Peyer's patch (tissue), 4 donors: ENCODE measurements at regions not wholly inside any gene's neighbourhood (a gene's known extent, or its start where the extent isn't known, plus 50 kb on each side); places are given as distances from the start of the nearest gene placed in this dataset.

Experiments used
- DNase-seq, 3 donors: peaks; one replicate each; pipeline ENCODE4 v3.0.0-alpha.2; 2017 to 2019
- H3K27ac ChIP-seq, 4 donors: fragments of 200-600 bp; sonication (generic); one replicate each; pipeline ENCODE4 v1.5.1; 2016 to 2019
- H3K27me3 ChIP-seq, 2 donors: fragments of 200-600 bp; sonication (generic); one replicate each; pipeline ENCODE4 v1.5.1; 2019
- H3K36me3 ChIP-seq, 3 donors: fragments of 200-600 bp; sonication (generic); one replicate each; pipeline ENCODE4 v1.5.1; 2016 to 2019
- H3K4me1 ChIP-seq, 4 donors: fragments of 200-600 bp; sonication (generic); one replicate each; pipeline ENCODE4 v1.5.1; 2016 to 2019
- H3K4me3 ChIP-seq, 4 donors: fragments of 200-600 bp; sonication (generic); 1 replicate in 3 of 4; 2 replicates in 1 of 4; pipeline ENCODE4 v1.5.1; 2016 to 2019; ENCODE audit warnings: mild to moderate bottlenecking in 1 of 4
- H3K9me3 ChIP-seq, 4 donors: fragments of 200-600 bp; sonication (generic); one replicate each; pipeline ENCODE4 v1.5.1; 2016 to 2019; ENCODE audit warnings: mild to moderate bottlenecking in 1 of 4
- CTCF ChIP-seq, 6 experiments: fragments of 450-650 bp in 4 of 6; fragments of 200-600 bp in 2 of 6; sonication (generic) in 1 of 6; IDR thresholded peaks; one replicate each; pipeline ENCODE4 v1.5.1; 2017 to 2019; ENCODE audit warnings: antibody characterized with exemption in 6 of 6, mild to moderate bottlenecking in 3 of 6, moderate library complexity in 1 of 6
- POLR2A ChIP-seq, 2 donors: fragments of 450-650 bp; IDR thresholded peaks; one replicate each; pipeline ENCODE4 v1.5.1; 2017; ENCODE audit warnings: antibody characterized with exemption in 2 of 2, mild to moderate bottlenecking in 2 of 2, moderate library complexity in 2 of 2

GRCh38 chr3:164190566-164190965, 887.7 kb downstream of the SI start:
- Histone ChIP-seq H3K4me1 (no peaks in the 10 kb centered on the region), H3K36me3 (no peaks in the 10 kb centered on the region), H3K4me3 (no peak overlapping the region), H3K27ac (no peak overlapping the region), H3K9me3 (no peaks in the 10 kb centered on the region), H3K27me3 (no peaks in the 10 kb centered on the region)
- TF ChIP-seq CTCF (IDR thresholded peaks at IDR 0.05) (no peak), POLR2A (IDR thresholded peaks at IDR 0.05) (no peak)
- DNase-seq = no peak

GRCh38 chr3:164186095-164186494, 892.2 kb downstream of the SI start:
- Histone ChIP-seq H3K27ac (no peak overlapping the region), H3K27me3 (no peaks in the 10 kb centered on the region), H3K36me3 (no peaks in the 10 kb centered on the region), H3K9me3 (no peaks in the 10 kb centered on the region), H3K4me1 (no peaks in the 10 kb centered on the region), H3K4me3 (no peak overlapping the region)
- no peak for DNase-seq
- TF ChIP-seq CTCF (IDR thresholded peaks at IDR 0.05) (no peak), POLR2A (IDR thresholded peaks at IDR 0.05) (no peak)

- TF ChIP-seq CTCF (IDR thresholded peaks at IDR 0.05) = no peak
- TF ChIP-seq POLR2A (IDR thresholded peaks at IDR 0.05) = no peak
- no peaks in the 10 kb centered on the region for H3K9me3 ChIP-seq
- no peak overlapping the region for H3K4me3 ChIP-seq
- H3K4me1 ChIP-seq = no peaks in the 10 kb centered on the region
- no peak overlapping the region for H3K27ac ChIP-seq
- DNase-seq = no peak
- no peaks in the 10 kb centered on the region for H3K36me3 ChIP-seq
- no peaks in the 10 kb centered on the region for H3K27me3 ChIP-seq
Observed at GRCh38 chr3:164179110-164179774, 899.1 kb downstream of the SI start.

GRCh38 chr3:164174059-164174458, 904.2 kb downstream of the SI start:
- Histone ChIP-seq H3K9me3 (no peaks in the 10 kb centered on the region), H3K4me3 (no peak overlapping the region), H3K27ac (no peak overlapping the region), H3K4me1 (no peaks in the 10 kb centered on the region), H3K36me3 (no peaks in the 10 kb centered on the region), H3K27me3 (no peaks in the 10 kb centered on the region)
- no peak for DNase-seq
- TF ChIP-seq POLR2A (IDR thresholded peaks at IDR 0.05) = no peak
- TF ChIP-seq CTCF (IDR thresholded peaks at IDR 0.05) = no peak

GRCh38 chr3:164155400-164155799, 922.9 kb downstream of the SI start:
- Histone ChIP-seq H3K9me3 (no peaks in the 10 kb centered on the region), H3K27me3 (no peaks in the 10 kb centered on the region), H3K4me1 (no peaks in the 10 kb centered on the region), H3K36me3 (no peaks in the 10 kb centered on the region), H3K27ac (no peak overlapping the region), H3K4me3 (no peak overlapping the region)
- no peak for TF ChIP-seq POLR2A (IDR thresholded peaks at IDR 0.05)
- TF ChIP-seq CTCF (IDR thresholded peaks at IDR 0.05) = no peak
- DNase-seq = no peak

- Histone ChIP-seq H3K27ac (no peak overlapping the region), H3K4me1 (no peaks in the 10 kb centered on the region), H3K9me3 (no peaks in the 10 kb centered on the region), H3K27me3 (no peaks in the 10 kb centered on the region), H3K4me3 (no peak overlapping the region), H3K36me3 (no peaks in the 10 kb centered on the region)
- DNase-seq = no peak
- TF ChIP-seq POLR2A (IDR thresholded peaks at IDR 0.05) (no peak), CTCF (IDR thresholded peaks at IDR 0.05) (no peak)
Observed at GRCh38 chr3:164144824-164145223, 933.5 kb downstream of the SI start.
